Stomach (tissue), 4 donors: ENCODE measurements at regions not wholly inside any gene's neighbourhood (a gene's known extent, or its start where the extent isn't known, plus 50 kb on each side); places are given as distances from the start of the nearest gene placed in this dataset.

Experiments
- EP300 ChIP-seq: sonication (generic); formaldehyde crosslinking; IDR thresholded peaks from one replicate; pipeline ENCODE4 v1.6.1; 2017; ENCODE audit warnings: antibody characterized with exemption
- POLR2A ChIP-seq, 4 donors: fragments of 450-650 bp; IDR thresholded peaks; one replicate each; pipeline ENCODE4 v1.6.1; 2016; ENCODE audit warnings: antibody characterized with exemption in 4 of 4, control low read depth in 2 of 4, mild to moderate bottlenecking in 1 of 4, moderate library complexity in 1 of 4
- POLR2AphosphoS5 ChIP-seq, 3 donors: sonication (generic); formaldehyde crosslinking; IDR thresholded peaks; one replicate each; pipeline ENCODE4 v1.6.1; 2016; ENCODE audit warnings: antibody characterized with exemption in 3 of 3
- TF ChIP-seq, protein P1 (sequence below), 7 experiments: fragments of 450-650 bp in 4 of 7; fragments of 200-600 bp in 3 of 7; sonication (generic) in 3 of 7; IDR thresholded peaks; one replicate each; pipeline ENCODE4 v1.5.1; 2016 to 2019; ENCODE audit warnings: antibody characterized with exemption in 7 of 7, control low read depth in 2 of 7, mild to moderate bottlenecking in 1 of 7

DNA sequence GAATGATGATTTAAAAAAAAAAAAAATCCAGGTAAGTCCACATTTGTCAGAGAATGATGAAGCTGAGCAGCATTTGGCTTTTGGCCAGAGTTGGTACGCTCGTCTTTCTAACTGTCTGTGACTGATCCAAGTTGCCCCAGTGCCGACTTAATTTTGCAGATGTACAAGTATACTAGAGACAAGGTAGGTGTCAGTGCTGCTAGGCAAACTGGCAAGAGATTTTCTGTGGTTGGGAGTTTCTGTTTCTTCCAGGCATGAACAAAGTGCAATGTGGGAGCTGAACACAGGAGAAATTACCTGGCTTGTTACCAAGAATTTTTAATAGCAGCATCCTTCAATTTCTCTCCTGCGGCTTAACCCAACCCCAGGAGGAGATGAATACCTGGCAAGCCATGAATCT, 307.7 kb downstream of the BUD13 start:
- TF ChIP-seq POLR2A (IDR thresholded peaks at IDR 0.05) (no peak), POLR2AphosphoS5 (IDR thresholded peaks at IDR 0.05) (no peak), EP300 (no peak)
- TF ChIP-seq, protein P1, sequence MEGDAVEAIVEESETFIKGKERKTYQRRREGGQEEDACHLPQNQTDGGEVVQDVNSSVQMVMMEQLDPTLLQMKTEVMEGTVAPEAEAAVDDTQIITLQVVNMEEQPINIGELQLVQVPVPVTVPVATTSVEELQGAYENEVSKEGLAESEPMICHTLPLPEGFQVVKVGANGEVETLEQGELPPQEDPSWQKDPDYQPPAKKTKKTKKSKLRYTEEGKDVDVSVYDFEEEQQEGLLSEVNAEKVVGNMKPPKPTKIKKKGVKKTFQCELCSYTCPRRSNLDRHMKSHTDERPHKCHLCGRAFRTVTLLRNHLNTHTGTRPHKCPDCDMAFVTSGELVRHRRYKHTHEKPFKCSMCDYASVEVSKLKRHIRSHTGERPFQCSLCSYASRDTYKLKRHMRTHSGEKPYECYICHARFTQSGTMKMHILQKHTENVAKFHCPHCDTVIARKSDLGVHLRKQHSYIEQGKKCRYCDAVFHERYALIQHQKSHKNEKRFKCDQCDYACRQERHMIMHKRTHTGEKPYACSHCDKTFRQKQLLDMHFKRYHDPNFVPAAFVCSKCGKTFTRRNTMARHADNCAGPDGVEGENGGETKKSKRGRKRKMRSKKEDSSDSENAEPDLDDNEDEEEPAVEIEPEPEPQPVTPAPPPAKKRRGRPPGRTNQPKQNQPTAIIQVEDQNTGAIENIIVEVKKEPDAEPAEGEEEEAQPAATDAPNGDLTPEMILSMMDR (IDR thresholded peaks at IDR 0.05): no peak
